Astrocyte (in vitro differentiated cells and primary cell): ENCODE measurements at regions not wholly inside any gene's neighbourhood (a gene's known extent, or its start where the extent isn't known, plus 50 kb on each side); places are given as distances from the start of the nearest gene placed in this dataset.

Experiments used
- EZH2 ChIP-seq: IDR thresholded peaks from 2 replicates; pipeline ENCODE4 v1.6.1; 2012; ENCODE audit warnings: mild to moderate bottlenecking, low read length, inconsistent platforms; ENCODE audit not compliant: insufficient read depth
- TF ChIP-seq, protein P1 (sequence below): IDR thresholded peaks from 2 replicates; pipeline ENCODE4 v1.5.1; 2011; ENCODE audit warnings: low read depth, mild to moderate bottlenecking, inconsistent platforms, low read length, moderate library complexity; ENCODE audit not compliant: insufficient read depth

DNA sequence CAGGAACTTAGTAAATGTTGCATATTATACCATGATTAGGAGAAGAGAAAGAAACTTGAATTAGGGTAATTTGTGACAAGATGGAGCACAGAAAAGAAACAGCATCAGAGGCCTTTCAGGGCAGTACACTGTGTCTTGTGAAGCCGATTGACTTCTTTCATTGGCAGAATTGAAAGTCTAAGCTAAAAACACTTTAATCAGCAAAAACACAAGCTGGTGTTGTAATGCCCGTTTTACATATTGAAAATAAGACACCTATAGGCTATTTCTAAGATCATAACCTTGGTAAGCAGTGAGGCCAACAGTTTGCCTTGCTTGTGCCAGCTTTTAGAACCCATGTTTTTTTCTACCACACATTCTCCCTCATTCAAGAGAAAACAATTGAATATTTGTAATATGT is 1378.1 kb upstream of the NXPH2 start:
- TF ChIP-seq, protein P1, sequence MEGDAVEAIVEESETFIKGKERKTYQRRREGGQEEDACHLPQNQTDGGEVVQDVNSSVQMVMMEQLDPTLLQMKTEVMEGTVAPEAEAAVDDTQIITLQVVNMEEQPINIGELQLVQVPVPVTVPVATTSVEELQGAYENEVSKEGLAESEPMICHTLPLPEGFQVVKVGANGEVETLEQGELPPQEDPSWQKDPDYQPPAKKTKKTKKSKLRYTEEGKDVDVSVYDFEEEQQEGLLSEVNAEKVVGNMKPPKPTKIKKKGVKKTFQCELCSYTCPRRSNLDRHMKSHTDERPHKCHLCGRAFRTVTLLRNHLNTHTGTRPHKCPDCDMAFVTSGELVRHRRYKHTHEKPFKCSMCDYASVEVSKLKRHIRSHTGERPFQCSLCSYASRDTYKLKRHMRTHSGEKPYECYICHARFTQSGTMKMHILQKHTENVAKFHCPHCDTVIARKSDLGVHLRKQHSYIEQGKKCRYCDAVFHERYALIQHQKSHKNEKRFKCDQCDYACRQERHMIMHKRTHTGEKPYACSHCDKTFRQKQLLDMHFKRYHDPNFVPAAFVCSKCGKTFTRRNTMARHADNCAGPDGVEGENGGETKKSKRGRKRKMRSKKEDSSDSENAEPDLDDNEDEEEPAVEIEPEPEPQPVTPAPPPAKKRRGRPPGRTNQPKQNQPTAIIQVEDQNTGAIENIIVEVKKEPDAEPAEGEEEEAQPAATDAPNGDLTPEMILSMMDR: no peak
- TF ChIP-seq EZH2: no peak
